GM10266 (cell line): ENCODE measurements at regions not wholly inside any gene's neighbourhood (a gene's known extent, or its start where the extent isn't known, plus 50 kb on each side); places are given as distances from the start of the nearest gene placed in this dataset.
"Not testable (repeated sequence)": the region's sequence is repeated elsewhere in the genome, so short reads cannot be mapped to it uniquely, and the experiment has no call there.

Source experiments
- DNase-seq: peaks from one replicate; pipeline ENCODE4 v3.0.0; 2012; ENCODE audit errors: extremely low spot score
- CTCF ChIP-seq: IDR thresholded peaks from 2 replicates; pipeline ENCODE4 v1.5.1; 2012; ENCODE audit warnings: mild to moderate bottlenecking, low read depth; ENCODE audit not compliant: control insufficient read depth, insufficient read depth; ENCODE audit errors: missing control alignments

- DNase-seq, result no peak
- no peak for TF ChIP-seq CTCF
These were observed 707.8 kb downstream of the USP25 start for GRCh38 chr21:16437586-16437985.

- no peak for TF ChIP-seq CTCF
- DNase-seq, result no peak
These were observed 709.0 kb downstream of the USP25 start for GRCh38 chr21:16438761-16439160.

- no peak for DNase-seq
- TF ChIP-seq CTCF, result no peak
These were observed 712.0 kb downstream of the USP25 start for GRCh38 chr21:16441789-16442188.

GRCh38 chr21:16454399-16454798, 724.6 kb downstream of the USP25 start:
- no peak for DNase-seq
- no peak for TF ChIP-seq CTCF

GRCh38 chr21:16455526-16455925, 725.7 kb downstream of the USP25 start:
- no peak for TF ChIP-seq CTCF
- DNase-seq, result no peak

- no peak for TF ChIP-seq CTCF
These were observed 726.2 kb downstream of the USP25 start for GRCh38 chr21:16455978-16456377.

GRCh38 chr21:16457498-16457897, 727.7 kb downstream of the USP25 start:
- no peak for DNase-seq
- TF ChIP-seq CTCF, result no peak

More at GRCh38 chr21:16455978-16456377, 726.2 kb downstream of the USP25 start:
- DNase-seq, result no peak

- TF ChIP-seq CTCF, result no peak
- no peak for DNase-seq
These were observed 731.2 kb downstream of the USP25 start for GRCh38 chr21:16460936-16461335.

GRCh38 chr21:16464211-16464889, 734.6 kb downstream of the USP25 start:
- not testable (repeated sequence) for DNase-seq
